ENCODE measurements at regions not wholly inside any gene's neighbourhood (a gene's known extent, or its start where the extent isn't known, plus 50 kb on each side); places are given as distances from the start of the nearest gene placed in this dataset.

DNA sequence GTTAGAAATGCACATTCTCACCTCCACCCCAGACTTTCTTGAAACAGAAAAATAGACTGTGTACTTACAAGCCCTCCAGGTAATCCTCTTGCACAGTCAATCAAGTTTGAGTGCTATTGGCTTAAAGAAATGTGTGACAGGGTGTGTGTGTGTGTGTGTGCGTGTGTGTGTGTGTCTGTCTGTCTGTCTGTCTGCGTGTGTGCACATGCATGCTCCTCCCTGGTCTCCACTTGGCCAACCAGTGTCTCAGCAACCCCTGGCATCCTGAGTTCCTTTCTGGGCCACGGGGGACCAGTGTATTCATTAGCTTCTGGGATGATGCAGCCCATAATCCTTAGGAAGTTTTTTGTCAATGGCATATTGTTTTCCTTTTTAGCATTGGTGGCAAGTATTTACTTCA, 128.8 kb upstream of the IL12A start:
- no peaks in the 10 kb centered on the region for H3K36me3 Mint-ChIP-seq
- no peaks in the 10 kb centered on the region for H3K9me3 Mint-ChIP-seq
- no peak overlapping the region for H3K27ac Mint-ChIP-seq
- DNase-seq = no peak
- ChIA-PET POLR2A (no interaction called here), CTCF (no interaction called here)
- peaks cover 23% of the 10 kb centered on the region for H3K27me3 Mint-ChIP-seq
- no peak overlapping the region for H3K4me3 Mint-ChIP-seq
- intact Hi-C loops (cut with micrococcal nuclease) = no loop called here
- H3K4me1 Mint-ChIP-seq (ENCODE audit: low read depth) = no peaks in the 10 kb centered on the region

DNA sequence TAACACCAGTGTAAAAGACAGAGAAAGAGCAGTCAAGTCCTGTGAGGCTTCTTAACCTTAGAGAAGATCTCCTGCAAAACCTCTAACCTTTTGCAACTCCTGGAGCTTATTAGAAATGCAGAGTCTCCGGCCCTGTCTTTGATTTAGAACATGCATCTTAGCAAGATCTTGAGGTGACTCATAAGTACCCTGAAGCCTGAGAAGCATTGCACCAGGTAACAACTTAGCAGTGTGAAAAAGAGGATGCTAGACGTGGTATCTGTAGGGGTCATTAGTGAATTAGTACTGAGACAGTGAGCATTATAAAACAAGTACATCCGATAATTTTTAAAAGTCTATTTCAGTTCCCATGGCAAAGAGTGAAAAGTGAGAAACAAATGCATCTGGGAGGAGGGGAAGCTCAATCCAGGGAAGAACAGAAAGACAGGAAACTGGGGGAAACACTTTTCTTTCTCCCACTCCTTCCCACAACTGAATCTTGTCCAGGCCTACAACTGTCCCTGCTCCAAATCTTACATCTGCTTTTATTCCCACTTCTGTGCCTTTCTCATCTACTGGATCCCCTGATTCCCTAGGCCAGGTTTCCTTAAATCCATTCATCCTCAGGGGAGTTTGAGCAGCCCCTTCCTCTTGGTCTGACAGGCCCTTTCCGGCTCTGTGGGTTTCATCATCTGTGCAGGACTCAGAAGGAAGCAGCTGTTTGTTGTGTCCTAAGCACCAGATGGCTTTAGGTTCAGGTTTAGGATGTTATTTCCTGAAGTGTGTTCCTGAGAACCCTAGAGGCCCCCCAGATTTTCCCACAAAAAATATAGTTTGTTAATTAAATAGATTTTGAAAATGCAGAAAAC, 128.1 kb upstream of the IL12A start:
- Mint-ChIP-seq H3K9me3 (no peaks in the 10 kb centered on the region), H3K36me3 (no peaks in the 10 kb centered on the region), H3K27ac (no peak overlapping the region), H3K4me1 (ENCODE audit: low read depth) (no peaks in the 10 kb centered on the region), H3K4me3 (no peak overlapping the region), H3K27me3 (peaks cover 20% of the 10 kb centered on the region)
- intact Hi-C loops (cut with micrococcal nuclease) = no loop called here
- CTCF ChIA-PET = no interaction called here
- DNase-seq = no peak
- POLR2A ChIA-PET = interaction anchor here (0.6 kb wide), 1 partner anchor 11 kb away, joined by 4 read pairs; no protein-coding TSS in a partner anchor

DNA sequence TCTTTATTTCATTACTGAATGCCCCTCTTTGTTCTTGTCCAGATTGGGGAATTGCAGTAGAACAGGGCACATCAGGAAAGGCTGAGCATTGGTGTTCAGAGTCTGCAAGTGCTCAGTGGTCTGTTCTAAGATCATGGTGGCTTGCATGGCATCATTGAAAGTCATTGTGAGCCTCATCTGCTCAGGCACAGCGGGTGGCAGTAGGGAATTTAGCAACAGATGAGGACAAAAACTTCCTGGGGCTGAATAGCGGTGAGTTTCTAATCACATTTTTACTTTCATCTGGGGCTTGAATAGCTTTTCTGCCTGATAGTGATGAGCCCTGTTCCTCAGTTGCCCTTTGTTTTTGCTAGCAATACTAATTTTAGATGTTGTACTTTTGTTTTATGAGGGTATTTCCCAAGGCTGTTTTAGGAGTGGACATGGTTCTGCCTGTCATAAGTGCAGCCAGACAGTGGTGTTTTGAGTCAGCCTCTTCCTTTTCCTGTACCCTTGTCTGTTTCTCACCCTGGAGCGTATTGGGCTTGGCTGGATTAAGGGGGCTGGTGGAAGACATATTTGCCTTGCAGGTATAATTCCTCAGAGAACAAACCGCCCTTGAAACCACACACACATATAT, 127.2 kb upstream of the IL12A start:
- no peaks in the 10 kb centered on the region for H3K9me3 Mint-ChIP-seq
- intact Hi-C loops (cut with micrococcal nuclease) = no loop called here
- H3K27ac Mint-ChIP-seq = no peak overlapping the region
- peaks cover 20% of the 10 kb centered on the region for H3K27me3 Mint-ChIP-seq
- H3K4me1 Mint-ChIP-seq (ENCODE audit: low read depth) = no peaks in the 10 kb centered on the region
- no peak overlapping the region for H3K4me3 Mint-ChIP-seq
- CTCF ChIA-PET = interaction anchor here (1.5 kb wide), 1 partner anchor 10 kb away, joined by 3 read pairs; no protein-coding TSS in a partner anchor
- no peak for DNase-seq
- POLR2A ChIA-PET = no interaction called here
- no peaks in the 10 kb centered on the region for H3K36me3 Mint-ChIP-seq

DNA sequence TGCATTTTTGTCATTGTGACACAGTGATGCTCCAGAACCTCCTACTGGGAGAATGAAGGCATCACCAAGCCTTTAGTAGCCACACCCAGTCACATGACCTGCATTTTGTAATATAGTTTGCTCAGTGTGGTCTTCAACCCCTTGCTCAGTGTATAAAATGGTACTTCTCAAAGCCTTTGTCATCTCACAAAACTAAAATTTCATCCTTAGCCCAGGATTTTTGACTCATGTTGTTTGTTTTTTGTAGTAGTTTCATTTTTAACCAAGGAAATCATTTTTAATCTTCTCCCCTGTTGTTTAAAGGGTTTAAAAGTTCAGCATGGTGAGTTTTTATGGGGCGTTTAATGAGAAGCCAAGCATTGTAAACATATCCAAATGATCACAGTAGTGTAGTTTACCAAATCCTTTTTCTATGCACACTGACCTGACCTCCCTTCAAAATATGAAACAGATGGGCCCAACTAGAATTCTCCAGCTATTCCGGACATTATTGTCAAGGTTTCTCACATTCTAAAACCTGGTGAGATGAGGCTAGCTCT, 123.5 kb upstream of the IL12A start:
- ChIA-PET POLR2A (no interaction called here), CTCF (interaction anchor here (1.0 kb wide), 1 partner anchor 20 kb away, joined by 3 read pairs; no protein-coding TSS in a partner anchor)

DNA sequence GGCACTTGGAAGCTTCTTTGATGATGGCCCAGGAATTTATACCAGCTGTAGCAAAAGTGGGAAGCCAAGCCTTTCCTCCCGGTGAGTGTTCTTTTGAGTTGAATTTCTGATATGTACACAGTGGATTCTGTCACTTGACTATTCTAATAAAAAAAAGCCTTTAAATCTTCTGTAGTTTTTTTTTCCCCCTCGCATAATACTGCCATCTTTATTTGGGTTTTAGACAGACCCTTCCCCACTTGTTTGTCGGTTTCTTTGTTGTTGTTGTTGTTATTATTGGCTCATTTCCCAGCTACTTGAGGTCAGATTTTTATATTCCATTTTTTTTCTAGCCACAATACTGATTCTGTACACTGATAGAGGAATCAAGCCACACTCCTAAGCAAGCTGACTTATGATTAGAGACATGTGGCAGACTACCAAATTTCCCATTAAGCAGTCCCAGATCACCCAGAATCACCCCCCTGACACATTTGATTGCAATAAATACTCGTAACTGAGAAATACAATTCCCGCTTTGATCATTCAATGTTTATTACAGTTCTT, 122.4 kb upstream of the IL12A start:
- no peak overlapping the region for H3K4me3 Mint-ChIP-seq
- no peaks in the 10 kb centered on the region for H3K36me3 Mint-ChIP-seq
- peaks cover 9% of the 10 kb centered on the region for H3K27me3 Mint-ChIP-seq
- ChIA-PET CTCF (interaction anchor here (0.6 to 1.0 kb wide), 3 partner anchors 13 to 33 kb away, joined by 3 to 4 read pairs (median 4); no protein-coding TSS in a partner anchor), POLR2A (no interaction called here)
- no peaks in the 10 kb centered on the region for H3K9me3 Mint-ChIP-seq
- no peak for DNase-seq
- intact Hi-C loops (cut with micrococcal nuclease) = no loop called here
- no peak overlapping the region for H3K27ac Mint-ChIP-seq
- H3K4me1 Mint-ChIP-seq (ENCODE audit: low read depth) = no peaks in the 10 kb centered on the region

More for the DNA sequence above, 123.5 kb upstream of the IL12A start:
- H3K36me3 Mint-ChIP-seq = no peaks in the 10 kb centered on the region
- no peaks in the 10 kb centered on the region for H3K9me3 Mint-ChIP-seq
- no peak for DNase-seq
- H3K4me3 Mint-ChIP-seq = no peak overlapping the region
- peaks cover 13% of the 10 kb centered on the region for H3K27me3 Mint-ChIP-seq
- intact Hi-C loops (cut with micrococcal nuclease) = no loop called here
- H3K4me1 Mint-ChIP-seq (ENCODE audit: low read depth) = no peaks in the 10 kb centered on the region
- H3K27ac Mint-ChIP-seq = no peak overlapping the region

DNA sequence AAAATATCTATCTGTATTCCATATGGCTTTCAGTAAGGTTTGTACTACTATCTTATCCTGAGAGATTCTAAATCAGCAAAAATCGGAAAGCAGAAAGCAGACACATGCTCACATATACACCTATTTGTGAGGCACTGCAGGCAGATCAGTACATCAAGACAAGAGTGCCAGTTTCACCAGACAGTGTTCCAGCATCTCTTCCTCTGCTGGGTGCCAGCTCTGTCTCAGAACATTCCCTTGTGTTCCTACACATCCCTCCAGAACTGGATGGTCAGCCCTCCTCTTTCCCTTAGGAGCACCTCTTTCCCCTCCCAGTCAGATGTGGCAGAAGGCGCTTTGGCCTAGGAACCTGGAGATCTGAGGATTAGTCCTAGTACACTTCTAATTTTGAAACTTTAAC, 121.3 kb upstream of the IL12A start:
- ChIA-PET CTCF (interaction anchor here (1.3 to 1.7 kb wide), 2 partner anchors 17 to 121 kb away, joined by 3 to 4 read pairs; partner anchors contain the start of gene IL12A), POLR2A (no interaction called here)
- no peak overlapping the region for H3K27ac Mint-ChIP-seq
- no peaks in the 10 kb centered on the region for H3K4me1 Mint-ChIP-seq (ENCODE audit: low read depth)
- no peak for DNase-seq
- no peaks in the 10 kb centered on the region for H3K36me3 Mint-ChIP-seq
- H3K4me3 Mint-ChIP-seq = no peak overlapping the region
- intact Hi-C loops (cut with micrococcal nuclease) = no loop called here
- H3K9me3 Mint-ChIP-seq = no peaks in the 10 kb centered on the region
- peaks cover 4% of the 10 kb centered on the region for H3K27me3 Mint-ChIP-seq

DNA sequence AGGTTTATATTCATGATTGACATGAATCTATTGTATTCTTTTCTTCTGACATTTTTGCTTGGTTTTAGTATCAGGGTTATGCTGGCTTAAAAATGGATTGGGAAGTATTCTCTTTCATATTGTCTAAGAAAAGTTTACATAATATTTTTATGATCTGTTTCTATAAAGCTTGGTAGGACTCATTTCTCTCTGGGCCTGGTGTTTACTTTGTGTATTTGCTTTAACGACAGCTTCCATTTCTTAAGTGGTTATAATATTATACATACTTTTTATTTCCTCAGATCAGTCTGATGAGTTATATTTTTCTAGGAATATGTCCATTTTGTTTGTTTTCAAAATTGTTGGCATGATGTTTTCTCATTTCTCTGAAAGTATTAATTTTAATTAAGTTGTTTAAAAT, 117.9 kb upstream of the IL12A start:
- no peak for DNase-seq
- CTCF ChIA-PET = interaction anchor here (0.6 kb wide), 1 partner anchor 350 kb away, joined by 3 read pairs; no protein-coding TSS in a partner anchor
- Mint-ChIP-seq H3K27me3 (peaks cover 14% of the 10 kb centered on the region), H3K4me3 (no peak overlapping the region), H3K9me3 (no peaks in the 10 kb centered on the region), H3K27ac (no peak overlapping the region), H3K36me3 (no peaks in the 10 kb centered on the region), H3K4me1 (ENCODE audit: low read depth) (no peaks in the 10 kb centered on the region)
- POLR2A ChIA-PET = no interaction called here
- intact Hi-C loops (cut with micrococcal nuclease) = no loop called here

DNA sequence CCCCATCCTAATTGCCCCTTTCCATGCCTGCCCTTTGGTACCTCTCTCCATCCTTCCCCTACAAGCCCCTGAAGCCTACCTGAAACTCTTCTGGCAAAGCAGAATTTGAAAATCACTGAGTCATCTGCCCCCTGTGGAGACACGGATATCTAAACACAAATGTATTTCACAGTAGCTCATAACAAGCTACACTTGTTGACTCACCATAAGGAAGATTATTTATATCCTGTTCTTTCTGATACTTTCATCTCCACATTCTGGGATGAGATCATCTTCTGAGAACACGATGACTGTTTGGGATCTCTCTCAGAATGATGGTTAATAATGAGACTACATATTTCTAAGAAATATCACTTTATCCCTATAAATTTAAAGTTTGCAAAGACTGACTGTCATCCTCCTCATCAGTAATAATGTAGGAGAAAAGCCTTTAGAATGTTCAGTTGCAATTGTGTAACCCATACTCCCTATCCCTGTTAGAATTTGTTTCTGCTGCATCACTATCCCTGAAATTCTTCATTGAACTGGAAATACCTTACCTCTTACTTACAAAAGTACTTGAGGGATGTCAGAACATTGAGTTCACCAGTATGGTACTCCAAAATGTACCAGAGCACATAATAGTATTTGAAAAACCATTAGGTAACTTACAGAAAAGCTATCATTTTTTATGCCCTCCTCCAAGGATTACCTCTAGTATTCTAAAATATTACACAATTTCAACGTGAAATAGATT, 116.1 kb upstream of the IL12A start:
- Mint-ChIP-seq H3K9me3 (no peaks in the 10 kb centered on the region), H3K36me3 (no peaks in the 10 kb centered on the region), H3K4me1 (ENCODE audit: low read depth) (no peaks in the 10 kb centered on the region), H3K27me3 (peaks cover 16% of the 10 kb centered on the region), H3K4me3 (no peak overlapping the region), H3K27ac (no peak overlapping the region)
- CTCF ChIA-PET = interaction anchor here (2.5 kb wide), 1 partner anchor 12 kb away, joined by 16 read pairs; no protein-coding TSS in a partner anchor
- intact Hi-C loops (cut with micrococcal nuclease) = no loop called here
- POLR2A ChIA-PET = no interaction called here
- DNase-seq = no peak

DNA sequence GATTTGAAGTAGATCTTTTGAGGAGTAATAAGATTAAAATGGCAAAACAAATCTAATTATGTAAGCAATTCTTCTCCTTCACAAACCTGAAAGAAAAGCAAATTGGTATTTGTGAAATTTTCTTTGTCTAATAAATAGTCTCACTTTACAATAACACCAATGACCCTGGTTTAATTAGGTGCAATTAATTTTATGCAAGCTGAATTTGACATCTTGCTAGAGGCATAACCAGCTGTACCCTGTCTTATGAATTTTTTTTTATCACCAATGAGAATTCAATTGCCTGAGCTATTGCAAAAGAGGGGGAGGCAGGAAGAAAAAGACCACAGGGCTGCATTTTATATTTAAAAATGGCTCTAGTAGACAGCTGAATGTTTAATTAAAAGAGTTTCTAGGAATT, 113.5 kb upstream of the IL12A start:
- DNase-seq = no peak

DNA sequence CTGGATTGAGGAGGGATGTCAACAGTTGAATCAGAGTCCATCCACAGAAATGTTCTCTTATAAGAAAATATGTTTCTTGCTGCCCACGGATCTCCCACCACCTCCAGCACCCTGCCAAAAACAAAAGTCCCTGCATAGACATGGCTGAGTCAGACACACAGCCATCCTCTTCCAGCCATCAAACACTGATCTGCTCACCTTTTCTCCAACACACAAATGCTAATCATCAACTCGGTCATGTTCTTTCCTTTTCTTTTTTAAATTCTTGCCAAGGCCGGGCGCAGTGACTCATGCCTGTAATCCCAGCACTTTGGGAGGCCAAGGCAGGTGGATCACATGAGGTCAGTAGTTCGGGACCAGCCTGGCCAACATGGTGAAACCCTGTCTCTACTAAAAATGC, 110.7 kb upstream of the IL12A start:
- intact Hi-C loops (cut with micrococcal nuclease) = no loop called here
- Mint-ChIP-seq H3K36me3 (no peaks in the 10 kb centered on the region), H3K4me1 (ENCODE audit: low read depth) (no peaks in the 10 kb centered on the region), H3K27me3 (peaks cover 27% of the 10 kb centered on the region), H3K27ac (no peak overlapping the region), H3K9me3 (no peaks in the 10 kb centered on the region), H3K4me3 (no peak overlapping the region)
- DNase-seq = no peak
- POLR2A ChIA-PET = no interaction called here
- CTCF ChIA-PET = no interaction called here

More for the DNA sequence above, 113.5 kb upstream of the IL12A start:
- H3K36me3 Mint-ChIP-seq = no peaks in the 10 kb centered on the region
- no peaks in the 10 kb centered on the region for H3K9me3 Mint-ChIP-seq
- CTCF ChIA-PET = no interaction called here
- H3K4me1 Mint-ChIP-seq (ENCODE audit: low read depth) = no peaks in the 10 kb centered on the region
- no peak overlapping the region for H3K4me3 Mint-ChIP-seq
- POLR2A ChIA-PET = no interaction called here
- no peak overlapping the region for H3K27ac Mint-ChIP-seq
- intact Hi-C loops (cut with micrococcal nuclease) = no loop called here
- H3K27me3 Mint-ChIP-seq = peaks cover 18% of the 10 kb centered on the region

DNA sequence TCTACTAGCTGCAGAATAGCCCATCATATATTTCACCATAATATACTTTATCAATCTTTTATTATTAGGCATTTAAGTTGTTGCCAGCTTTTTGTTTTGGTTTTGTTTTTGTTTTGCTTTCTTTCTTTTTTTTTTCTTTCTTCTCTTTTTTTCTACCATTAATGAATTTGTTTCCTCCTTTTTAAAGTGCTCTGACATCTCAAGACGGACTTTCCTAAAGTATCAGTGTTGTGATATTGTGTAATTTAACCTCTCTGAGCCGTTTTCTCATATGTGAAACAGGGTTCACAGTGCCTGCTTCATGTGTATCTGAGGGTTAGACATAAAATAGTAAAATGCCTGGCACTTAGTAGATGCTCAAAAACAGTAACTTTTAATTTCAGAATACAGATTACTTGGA, 109.5 kb upstream of the IL12A start:
- H3K4me1 Mint-ChIP-seq (ENCODE audit: low read depth) = no peaks in the 10 kb centered on the region
- H3K9me3 Mint-ChIP-seq = no peaks in the 10 kb centered on the region
- H3K27ac Mint-ChIP-seq = no peak overlapping the region
- no peak overlapping the region for H3K4me3 Mint-ChIP-seq
- ChIA-PET POLR2A (no interaction called here), CTCF (interaction anchor here (0.6 to 0.7 kb wide), 2 partner anchors 13 to 533 kb away, joined by 3 to 4 read pairs; no protein-coding TSS in a partner anchor)
- DNase-seq = no peak
- intact Hi-C loops (cut with micrococcal nuclease) = no loop called here
- no peaks in the 10 kb centered on the region for H3K36me3 Mint-ChIP-seq
- H3K27me3 Mint-ChIP-seq = peaks cover 22% of the 10 kb centered on the region

DNA sequence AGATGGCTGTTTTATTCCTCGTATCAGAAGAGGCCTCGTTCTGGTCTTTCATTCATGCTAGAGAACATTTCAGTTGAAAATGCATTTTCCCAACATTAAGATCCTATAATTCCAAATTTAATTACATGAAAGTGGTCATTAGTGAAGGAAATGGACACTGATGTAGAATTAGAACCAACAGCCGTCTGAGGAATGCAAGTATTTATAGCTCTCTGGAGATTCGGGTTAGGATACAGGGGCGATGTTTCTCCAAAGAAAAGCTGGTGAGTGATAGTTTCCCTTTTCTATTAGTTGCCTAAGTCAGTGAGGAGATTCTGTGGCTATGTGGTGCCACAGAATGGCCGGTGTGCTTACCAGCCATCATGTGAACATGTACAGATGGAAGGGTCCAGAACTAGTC, 109.0 kb upstream of the IL12A start:
- intact Hi-C loops (cut with micrococcal nuclease) = no loop called here
- H3K4me1 Mint-ChIP-seq (ENCODE audit: low read depth) = no peaks in the 10 kb centered on the region
- POLR2A ChIA-PET = no interaction called here

More for the DNA sequence above, 109.0 kb upstream of the IL12A start:
- Mint-ChIP-seq H3K27me3 (peaks cover 17% of the 10 kb centered on the region), H3K36me3 (no peaks in the 10 kb centered on the region), H3K27ac (no peak overlapping the region), H3K4me3 (no peak overlapping the region), H3K9me3 (no peaks in the 10 kb centered on the region)
- no peak for DNase-seq
- CTCF ChIA-PET = interaction anchor here (0.8 kb wide), 1 partner anchor 9 kb away, joined by 4 read pairs; no protein-coding TSS in a partner anchor

All from activated CD4-positive, alpha-beta memory T cell treated with anti-CD3 and anti-CD28 coated beads for 36 hours (primary cell).